Type B pancreatic cell (in vitro differentiated cells): ENCODE measurements at regions not wholly inside any gene's neighbourhood (a gene's known extent, or its start where the extent isn't known, plus 50 kb on each side); places are given as distances from the start of the nearest gene placed in this dataset.
"Not testable (repeated sequence)": the region's sequence is repeated elsewhere in the genome, so short reads cannot be mapped to it uniquely, and the experiment has no call there.

ENCODE experiments used
- DNase-seq: peaks from one replicate; pipeline ENCODE4 v3.0.0; 2021; ENCODE audit warnings: mixed read lengths; ENCODE audit not compliant: unreplicated experiment; ENCODE audit errors: extremely low spot score
- H3K27ac Mint-ChIP-seq: 2 replicates; pipeline ENCODE4 v1.8.0; 2021; ENCODE audit warnings: mild to moderate bottlenecking, mixed read lengths
- H3K27me3 Mint-ChIP-seq: 2 replicates; pipeline ENCODE4 v1.8.0; 2021; ENCODE audit warnings: mixed read lengths
- H3K36me3 Mint-ChIP-seq: 2 replicates; pipeline ENCODE4 v1.8.0; 2021; ENCODE audit warnings: mixed read lengths
- H3K4me1 Mint-ChIP-seq: one replicate; pipeline ENCODE4 v1.8.0; 2021; ENCODE audit warnings: mixed read lengths; ENCODE audit not compliant: unreplicated experiment
- H3K4me3 Mint-ChIP-seq: 2 replicates; pipeline ENCODE4 v1.8.0; 2021; ENCODE audit warnings: mild to moderate bottlenecking, mixed read lengths
- H3K9me3 Mint-ChIP-seq: 2 replicates; pipeline ENCODE4 v1.8.0; 2021; ENCODE audit warnings: mixed read lengths
- TF ChIP-seq, protein P1 (sequence below): fragments of 200-600 bp; sonication (generic); conservative IDR thresholded peaks from 2 replicates; pipeline ENCODE4 v1.5.0; 2021; ENCODE audit warnings: antibody characterized with exemption, mild to moderate bottlenecking

DNA sequence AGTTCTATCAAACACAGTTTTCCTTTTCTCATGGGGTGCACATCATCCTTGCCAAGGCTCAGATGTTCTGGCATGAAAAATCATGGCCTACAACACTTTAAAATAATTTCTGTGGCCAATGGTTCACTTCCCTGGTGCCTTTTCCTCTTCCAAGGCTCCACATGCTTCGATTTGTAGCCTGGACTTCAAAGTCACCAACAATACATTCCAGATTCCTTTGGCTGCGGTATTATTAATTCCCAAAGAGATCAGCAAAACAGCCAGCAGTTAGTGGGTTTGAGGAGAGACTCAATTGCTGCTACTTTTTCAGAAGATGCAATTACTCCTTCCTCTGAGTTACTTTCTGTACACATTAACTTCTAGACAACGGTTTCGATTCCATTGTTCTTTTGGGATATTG, 80.3 kb upstream of the CCDC80 start:
- peaks cover 10% of the 10 kb centered on the region for H3K4me1 Mint-ChIP-seq
- no peak overlapping the region for H3K27ac Mint-ChIP-seq
- H3K27me3 Mint-ChIP-seq: no peaks in the 10 kb centered on the region
- TF ChIP-seq, protein P1, sequence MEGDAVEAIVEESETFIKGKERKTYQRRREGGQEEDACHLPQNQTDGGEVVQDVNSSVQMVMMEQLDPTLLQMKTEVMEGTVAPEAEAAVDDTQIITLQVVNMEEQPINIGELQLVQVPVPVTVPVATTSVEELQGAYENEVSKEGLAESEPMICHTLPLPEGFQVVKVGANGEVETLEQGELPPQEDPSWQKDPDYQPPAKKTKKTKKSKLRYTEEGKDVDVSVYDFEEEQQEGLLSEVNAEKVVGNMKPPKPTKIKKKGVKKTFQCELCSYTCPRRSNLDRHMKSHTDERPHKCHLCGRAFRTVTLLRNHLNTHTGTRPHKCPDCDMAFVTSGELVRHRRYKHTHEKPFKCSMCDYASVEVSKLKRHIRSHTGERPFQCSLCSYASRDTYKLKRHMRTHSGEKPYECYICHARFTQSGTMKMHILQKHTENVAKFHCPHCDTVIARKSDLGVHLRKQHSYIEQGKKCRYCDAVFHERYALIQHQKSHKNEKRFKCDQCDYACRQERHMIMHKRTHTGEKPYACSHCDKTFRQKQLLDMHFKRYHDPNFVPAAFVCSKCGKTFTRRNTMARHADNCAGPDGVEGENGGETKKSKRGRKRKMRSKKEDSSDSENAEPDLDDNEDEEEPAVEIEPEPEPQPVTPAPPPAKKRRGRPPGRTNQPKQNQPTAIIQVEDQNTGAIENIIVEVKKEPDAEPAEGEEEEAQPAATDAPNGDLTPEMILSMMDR: no peak
- H3K4me3 Mint-ChIP-seq: no peak overlapping the region
- no peak for DNase-seq
- no peaks in the 10 kb centered on the region for H3K9me3 Mint-ChIP-seq
- no peaks in the 10 kb centered on the region for H3K36me3 Mint-ChIP-seq

DNA sequence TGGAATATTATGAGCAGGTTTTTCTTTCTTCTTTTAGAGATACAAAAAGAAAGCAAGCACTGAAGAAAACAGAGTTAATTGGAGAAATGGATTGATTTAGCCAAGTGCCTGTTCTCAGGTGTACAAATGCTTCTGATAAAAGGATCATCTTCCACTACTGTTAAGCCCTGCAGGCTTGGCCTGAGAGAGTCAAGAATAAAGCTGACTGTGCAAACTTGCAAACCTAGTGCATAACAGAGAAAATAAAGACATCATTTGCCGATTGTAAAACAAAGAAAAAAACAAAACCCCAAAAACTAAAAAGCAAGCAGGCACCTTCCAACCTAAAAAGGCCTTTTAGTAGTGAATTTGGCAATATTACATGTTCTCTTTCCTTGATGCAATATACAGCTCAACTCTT, 78.0 kb upstream of the CCDC80 start:
- Mint-ChIP-seq H3K4me3 (no peak overlapping the region), H3K27me3 (no peaks in the 10 kb centered on the region), H3K27ac (no peak overlapping the region), H3K36me3 (no peaks in the 10 kb centered on the region), H3K4me1 (peaks cover 10% of the 10 kb centered on the region), H3K9me3 (no peaks in the 10 kb centered on the region)
- DNase-seq: no peak
- TF ChIP-seq, protein P1: no peak

DNA sequence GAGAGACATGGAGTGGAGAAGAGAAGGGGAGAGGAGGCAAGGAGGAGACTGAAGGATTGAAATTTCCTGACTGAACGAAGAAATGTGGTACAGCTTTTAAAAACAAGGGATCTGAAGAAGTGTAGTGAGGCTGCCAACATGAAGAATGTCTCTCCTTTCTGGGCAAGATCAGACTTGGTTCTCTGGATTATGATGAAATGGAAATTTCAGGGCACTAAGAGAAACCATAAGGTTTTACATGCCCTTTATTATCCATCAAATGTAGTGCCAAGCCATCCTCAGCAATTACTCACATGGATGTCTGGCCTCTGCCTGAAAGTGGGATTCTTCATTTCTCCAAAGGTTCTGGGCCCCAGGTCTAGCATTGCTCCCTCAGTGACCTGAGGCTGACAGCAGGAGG, 77.6 kb upstream of the CCDC80 start:
- no peak for DNase-seq
- H3K36me3 Mint-ChIP-seq: no peaks in the 10 kb centered on the region
- no peaks in the 10 kb centered on the region for H3K9me3 Mint-ChIP-seq
- H3K27me3 Mint-ChIP-seq: no peaks in the 10 kb centered on the region
- H3K4me1 Mint-ChIP-seq: peaks cover 10% of the 10 kb centered on the region
- H3K27ac Mint-ChIP-seq: no peak overlapping the region
- H3K4me3 Mint-ChIP-seq: no peak overlapping the region
- TF ChIP-seq, protein P1: no peak

DNA sequence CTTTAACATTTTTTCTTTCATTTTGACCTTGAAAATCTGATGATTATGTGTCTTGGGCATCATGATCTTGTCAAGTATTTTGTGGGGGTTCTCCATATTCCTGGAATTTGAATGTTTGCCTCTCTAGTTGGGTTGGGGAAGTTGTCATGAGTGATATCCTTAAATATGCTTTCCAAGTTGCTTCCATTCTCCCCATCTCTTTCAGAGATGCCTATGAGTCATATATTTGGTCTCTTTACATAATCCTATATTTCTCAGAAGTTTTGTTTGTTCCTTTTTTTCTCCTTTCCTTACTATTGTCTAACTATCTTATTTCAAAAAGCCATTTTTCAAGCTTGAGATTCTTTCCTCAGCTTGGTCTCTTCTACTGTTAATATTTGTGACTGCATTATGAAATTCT, 69.0 kb upstream of the CCDC80 start:
- Mint-ChIP-seq H3K4me1 (no peaks in the 10 kb centered on the region), H3K4me3 (no peak overlapping the region), H3K36me3 (no peaks in the 10 kb centered on the region), H3K9me3 (peaks cover 6% of the 10 kb centered on the region), H3K27ac (no peak overlapping the region), H3K27me3 (peaks cover 3% of the 10 kb centered on the region)
- TF ChIP-seq, protein P1: no peak
- no peak for DNase-seq

DNA sequence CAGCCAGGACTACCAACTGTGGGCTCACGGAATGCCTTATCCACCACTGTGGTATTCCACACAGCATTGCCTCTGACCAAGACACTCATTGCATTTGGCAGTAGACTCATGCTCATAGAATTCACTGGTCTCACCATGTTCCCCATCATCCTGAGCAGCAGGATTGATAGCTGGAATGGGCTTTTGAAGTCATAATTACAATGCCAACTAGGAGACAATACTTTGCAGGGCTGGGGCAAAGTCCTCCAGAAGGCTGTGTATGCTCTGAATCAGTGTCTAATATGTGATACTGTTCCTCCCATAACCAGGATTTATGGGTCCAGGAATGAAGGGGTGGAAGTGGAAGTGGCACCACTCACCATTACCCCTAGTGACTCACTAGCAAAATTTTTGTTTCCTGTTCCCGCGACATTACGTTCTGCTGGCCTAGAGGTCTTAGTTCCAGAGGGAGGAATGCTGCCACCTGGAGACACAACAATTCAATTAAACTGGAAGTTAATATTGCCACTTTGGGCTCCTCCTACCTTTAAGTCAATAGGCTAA, 58.6 kb upstream of the CCDC80 start:
- H3K27ac Mint-ChIP-seq: no peak overlapping the region
- H3K36me3 Mint-ChIP-seq: peaks cover 4% of the 10 kb centered on the region
- no peaks in the 10 kb centered on the region for H3K27me3 Mint-ChIP-seq
- TF ChIP-seq, protein P1: no peak
- no peak overlapping the region for H3K4me3 Mint-ChIP-seq
- no peaks in the 10 kb centered on the region for H3K9me3 Mint-ChIP-seq
- no peak for DNase-seq
- H3K4me1 Mint-ChIP-seq: peaks cover 8% of the 10 kb centered on the region

DNA sequence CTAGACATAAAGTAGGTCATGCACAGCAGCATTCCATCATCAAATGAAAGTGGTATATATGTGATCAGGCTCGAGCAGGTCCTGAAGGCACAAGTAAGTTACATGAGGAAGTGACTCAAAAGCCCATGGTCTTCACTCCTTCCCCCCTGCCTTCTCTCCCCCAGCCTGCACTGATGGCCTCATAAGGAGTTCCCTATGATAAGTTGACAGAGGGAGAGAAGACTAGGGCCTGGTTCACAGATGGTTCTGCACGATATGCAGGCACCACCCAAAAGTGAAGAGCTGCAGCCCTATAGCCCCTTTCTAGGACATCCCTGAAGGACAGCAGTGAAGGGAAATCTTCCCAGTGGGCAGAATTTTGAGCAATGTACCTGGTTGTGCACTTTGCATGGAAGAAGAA, 57.5 kb upstream of the CCDC80 start:
- H3K9me3 Mint-ChIP-seq, H3K36me3 Mint-ChIP-seq, H3K27me3 Mint-ChIP-seq, H3K4me3 Mint-ChIP-seq, DNase-seq, H3K4me1 Mint-ChIP-seq, H3K27ac Mint-ChIP-seq: not testable (repeated sequence)
